PC-9 (cell line): ENCODE measurements at regions not wholly inside any gene's neighbourhood (a gene's known extent, or its start where the extent isn't known, plus 50 kb on each side); places are given as distances from the start of the nearest gene placed in this dataset.

ENCODE experiments used
- EZH2 ChIP-seq: fragments of 200-600 bp; sonication (generic); IDR thresholded peaks from 2 replicates; pipeline ENCODE4 v1.8.0; 2017; ENCODE audit warnings: antibody characterized with exemption, low read depth
- TF ChIP-seq, protein P1 (sequence below): fragments of 200-600 bp; sonication (generic); conservative IDR thresholded peaks from 2 replicates; pipeline ENCODE4 v1.6.1; 2017; ENCODE audit warnings: mixed run types, antibody characterized with exemption, mild to moderate bottlenecking, moderate library complexity

DNA sequence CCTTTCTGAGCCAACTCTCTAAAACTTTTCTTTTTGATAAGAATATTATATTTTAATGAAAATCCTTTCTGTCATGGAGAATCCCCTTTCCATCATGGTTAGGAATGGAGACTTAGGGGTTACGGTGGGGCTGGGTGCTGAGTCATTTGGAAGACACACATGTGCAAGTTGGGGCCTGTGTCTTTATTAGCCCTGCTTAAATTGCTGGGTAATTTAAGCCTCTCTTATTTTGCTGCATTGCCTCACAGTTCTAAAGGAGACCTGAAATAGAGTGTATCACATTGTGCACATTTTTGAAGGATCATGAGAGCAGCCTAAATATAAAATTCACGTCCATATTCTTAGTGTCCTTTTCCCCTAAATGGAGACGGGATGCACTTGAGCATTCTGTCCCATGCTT is 61.8 kb upstream of the RBFOX1 start:
- TF ChIP-seq, protein P1, sequence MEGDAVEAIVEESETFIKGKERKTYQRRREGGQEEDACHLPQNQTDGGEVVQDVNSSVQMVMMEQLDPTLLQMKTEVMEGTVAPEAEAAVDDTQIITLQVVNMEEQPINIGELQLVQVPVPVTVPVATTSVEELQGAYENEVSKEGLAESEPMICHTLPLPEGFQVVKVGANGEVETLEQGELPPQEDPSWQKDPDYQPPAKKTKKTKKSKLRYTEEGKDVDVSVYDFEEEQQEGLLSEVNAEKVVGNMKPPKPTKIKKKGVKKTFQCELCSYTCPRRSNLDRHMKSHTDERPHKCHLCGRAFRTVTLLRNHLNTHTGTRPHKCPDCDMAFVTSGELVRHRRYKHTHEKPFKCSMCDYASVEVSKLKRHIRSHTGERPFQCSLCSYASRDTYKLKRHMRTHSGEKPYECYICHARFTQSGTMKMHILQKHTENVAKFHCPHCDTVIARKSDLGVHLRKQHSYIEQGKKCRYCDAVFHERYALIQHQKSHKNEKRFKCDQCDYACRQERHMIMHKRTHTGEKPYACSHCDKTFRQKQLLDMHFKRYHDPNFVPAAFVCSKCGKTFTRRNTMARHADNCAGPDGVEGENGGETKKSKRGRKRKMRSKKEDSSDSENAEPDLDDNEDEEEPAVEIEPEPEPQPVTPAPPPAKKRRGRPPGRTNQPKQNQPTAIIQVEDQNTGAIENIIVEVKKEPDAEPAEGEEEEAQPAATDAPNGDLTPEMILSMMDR, result no peak
- TF ChIP-seq EZH2, result no peak
